HCT116 (cell line): ENCODE measurements at regions not wholly inside any gene's neighbourhood (a gene's known extent, or its start where the extent isn't known, plus 50 kb on each side); places are given as distances from the start of the nearest gene placed in this dataset.

Experiments used
- ATAC-seq: fragments of 200-7000 bp; cut with Tn5 transposase; 2 replicates; pipeline ENCODE4 v1.9.1; 2020; ENCODE audit warnings: mild to moderate bottlenecking, moderate library complexity
- BruUV-seq: library from RNA; stranded (reverse); fragments of 400-500 nt; replicated peaks from 2 replicates; lab custom pipeline; 2021; lab: Mats Ljungman, UMichigan
- CTCF ChIA-PET: fragments of 300-600 bp; sonication (Branson Sonifier 250); formaldehyde crosslinking; loops from one replicate; lab custom pipeline; 2021; ENCODE audit warnings: antibody characterized with exemption; lab: Charles Lee
- POLR2A ChIA-PET: fragments of 300-600, 350-600 bp; sonication (Branson Sonifier 250); formaldehyde crosslinking; loops from one replicate; lab custom pipeline; 2021; ENCODE audit warnings: antibody characterized with exemption; lab: Charles Lee
- RAD21 ChIA-PET, 2 experiments: fragments of 300-600 bp; sonication (Branson Sonifier 250); formaldehyde crosslinking; loops; one replicate each; lab custom pipeline; 2023; ENCODE audit warnings: low total read pairs in 2 of 2; ENCODE audit not compliant: uncharacterized antibody in 2 of 2, unreplicated experiment in 2 of 2, low non-redundant PET in 1 of 2; lab: Charles Lee
- DNase-seq: peaks from one replicate; pipeline ENCODE4 v3.0.0-alpha.2; 2010; ENCODE audit warnings: low read depth, low spot score
- H2AFZ ChIP-seq: fragments of 200-600 bp; shearing (Covaris generic), sonication (generic); 2 replicates; pipeline ENCODE4 v1.6.1; 2017; ENCODE audit warnings: low read depth, mixed run types, mixed read lengths, antibody characterized with exemption, low read length; ENCODE audit not compliant: poor library complexity, severe bottlenecking
- H3K27ac ChIP-seq: 2 replicates; pipeline ENCODE4 v1.5.1; 2012; ENCODE audit warnings: low read depth, low read length
- H3K27me3 ChIP-seq: fragments of 200-600 bp; sonication (generic); 2 replicates; pipeline ENCODE4 v1.6.1; 2016; ENCODE audit warnings: mixed run types, low read length, mixed read lengths; ENCODE audit not compliant: insufficient read depth
- H3K36me3 ChIP-seq, 2 experiments: fragments of 200-500 bp in 1 of 2; fragments of 200-600 bp in 1 of 2; sonication (Bioruptor generic) in 1 of 2; sonication (generic) in 1 of 2; 2 replicates each; pipeline versions ENCODE4 v1.5.1 to v1.6.1; 2014 to 2016; ENCODE audit warnings: low read length in 2 of 2, inconsistent platforms in 1 of 2, mixed read lengths in 1 of 2, mixed run types in 1 of 2; ENCODE audit not compliant: insufficient read depth in 2 of 2, control insufficient read depth in 1 of 2
- H3K4me1 ChIP-seq, 2 experiments: fragments of 200-600 bp in 1 of 2; sonication (generic) in 1 of 2; 2 replicates each; pipeline versions ENCODE4 v1.5.1 to v1.6.1; 2012 to 2017; ENCODE audit warnings: low read length in 2 of 2, inconsistent platforms in 1 of 2, mild to moderate bottlenecking in 1 of 2, mixed read lengths in 1 of 2, mixed run types in 1 of 2, moderate library complexity in 1 of 2; ENCODE audit not compliant: insufficient read depth in 2 of 2, control insufficient read depth in 1 of 2
- H3K4me2 ChIP-seq: fragments of 200-600 bp; sonication (generic); 2 replicates; pipeline ENCODE4 v1.6.1; 2017; ENCODE audit warnings: mixed run types, low read length, mixed read lengths
- H3K4me3 ChIP-seq, 2 experiments: fragments of 200-600 bp in 1 of 2; sonication (generic) in 1 of 2; replicated peaks in 1 of 2; 2 replicates each; pipeline ENCODE4 v1.5.1; 2011 to 2016; ENCODE audit warnings: low read length in 2 of 2, control low read depth in 1 of 2, low read depth in 1 of 2, mild to moderate bottlenecking in 1 of 2, mixed read lengths in 1 of 2, mixed run types in 1 of 2
- H3K79me2 ChIP-seq: fragments of 200-600 bp; sonication (generic); 2 replicates; pipeline ENCODE4 v1.6.1; 2017; ENCODE audit warnings: mild to moderate bottlenecking, mixed run types, low read length, moderate library complexity, mixed read lengths; ENCODE audit not compliant: insufficient read depth
- H3K9ac ChIP-seq: fragments of 200-600 bp; sonication (generic); 2 replicates; pipeline ENCODE4 v1.6.1; 2016; ENCODE audit warnings: low read length, mixed read lengths
- H3K9me2 ChIP-seq: fragments of 200-600 bp; sonication (generic), shearing (Covaris generic); 2 replicates; pipeline ENCODE4 v1.6.1; 2017; ENCODE audit warnings: mixed run types, mild to moderate bottlenecking, moderate library complexity; ENCODE audit not compliant: insufficient read depth
- H3K9me3 ChIP-seq, 2 experiments: fragments of 200-500 bp in 1 of 2; fragments of 200-600 bp in 1 of 2; sonication (Bioruptor generic) in 1 of 2; sonication (generic) in 1 of 2; 2 replicates each; pipeline ENCODE4 v1.6.1; 2014 to 2017; ENCODE audit warnings: low read length in 2 of 2, mixed read lengths in 2 of 2, inconsistent platforms in 1 of 2, low read depth in 1 of 2, mild to moderate bottlenecking in 1 of 2, mixed run types in 1 of 2, moderate library complexity in 1 of 2; ENCODE audit not compliant: control insufficient read depth in 1 of 2, insufficient read depth in 1 of 2
- H4K20me1 ChIP-seq: fragments of 200-600 bp; sonication (generic), shearing (Covaris generic); 2 replicates; pipeline ENCODE4 v1.6.1; 2017; ENCODE audit warnings: mixed run types, mild to moderate bottlenecking, moderate library complexity; ENCODE audit not compliant: insufficient read depth
- CBX3 ChIP-seq: IDR thresholded peaks from 2 replicates; pipeline ENCODE4 v1.6.1; 2012; ENCODE audit warnings: low read depth
- CEBPB ChIP-seq: IDR thresholded peaks from 2 replicates; pipeline ENCODE4 v1.6.1; 2012; ENCODE audit warnings: low read depth
- EGR1 ChIP-seq: IDR thresholded peaks from 2 replicates; pipeline ENCODE4 v1.6.1; 2012; ENCODE audit warnings: low read depth
- ELF1 ChIP-seq: IDR thresholded peaks from 2 replicates; pipeline ENCODE4 v1.6.1; 2012; ENCODE audit warnings: low read depth, borderline replicate concordance
- EZH2phosphoT487 ChIP-seq: fragments of 200-600 bp; IDR thresholded peaks from 2 replicates; pipeline ENCODE4 v1.6.1; 2018; ENCODE audit warnings: antibody characterized with exemption, borderline replicate concordance
- FOSL1 ChIP-seq: IDR thresholded peaks from 2 replicates; pipeline ENCODE4 v1.6.1; 2012; ENCODE audit warnings: low read depth
- JUND ChIP-seq: IDR thresholded peaks from 2 replicates; pipeline ENCODE4 v1.6.1; 2012
- POLR2A ChIP-seq: IDR thresholded peaks from 2 replicates; pipeline ENCODE4 v1.7.0; 2011; ENCODE audit warnings: borderline replicate concordance; ENCODE audit not compliant: insufficient read depth, insufficient read length; ENCODE audit errors: extremely low read depth
- POLR2AphosphoS5 ChIP-seq: IDR thresholded peaks from 2 replicates; pipeline ENCODE4 v1.6.1; 2011; ENCODE audit warnings: mild to moderate bottlenecking, low read depth, low read length, moderate library complexity
- RAD21 ChIP-seq: IDR thresholded peaks from 2 replicates; pipeline ENCODE4 v1.6.1; 2012; ENCODE audit warnings: low read depth, mild to moderate bottlenecking
- SRF ChIP-seq: IDR thresholded peaks from 2 replicates; pipeline ENCODE4 v1.6.1; 2012; ENCODE audit warnings: low read depth
- TCF7L2 ChIP-seq: IDR thresholded peaks from 2 replicates; pipeline ENCODE4 v1.7.0; 2011; ENCODE audit warnings: borderline replicate concordance, inconsistent platforms; ENCODE audit not compliant: insufficient read depth, insufficient read length; ENCODE audit errors: extremely low read depth
- YY1 ChIP-seq: IDR thresholded peaks from 2 replicates; pipeline ENCODE4 v1.6.1; 2011; ENCODE audit warnings: low read length, low read depth, moderate library complexity, mild to moderate bottlenecking; ENCODE audit not compliant: insufficient replicate concordance; ENCODE audit errors: extremely low read depth
- ZFX ChIP-seq: fragments of 450-650 bp; IDR thresholded peaks from 2 replicates; pipeline ENCODE4 v1.6.1; 2017
- intact Hi-C: fragments of 100-400 bp; cut with micrococcal nuclease; formaldehyde crosslinking; loops from 2 replicates; pipeline ENCODE4 v1.10.0; 2022
- TF ChIP-seq, protein P1 (sequence below), 3 experiments: fragments of 200-600 bp in 1 of 3; sonication (generic) in 1 of 3; IDR thresholded peaks in 2 of 3; conservative IDR thresholded peaks in 1 of 3; 2 replicates each; pipeline ENCODE4 v1.5.1; 2012 to 2017; ENCODE audit warnings: low read depth in 2 of 3, low read length in 2 of 3, antibody characterized with exemption in 1 of 3, borderline replicate concordance in 1 of 3, control low read depth in 1 of 3, mild to moderate bottlenecking in 1 of 3, mixed read lengths in 1 of 3, mixed run types in 1 of 3, moderate library complexity in 1 of 3; ENCODE audit not compliant: insufficient read depth in 1 of 3
- TF ChIP-seq, protein P2 (sequence below): IDR thresholded peaks from 2 replicates; pipeline ENCODE4 v1.6.1; 2011; ENCODE audit warnings: mild to moderate bottlenecking, low read length, moderate library complexity; ENCODE audit not compliant: insufficient replicate concordance; ENCODE audit errors: extremely low read depth
- TF ChIP-seq, protein P3 (sequence below): IDR thresholded peaks from 2 replicates; pipeline ENCODE4 v1.6.1; 2012
- TF ChIP-seq, protein P4 (sequence below): IDR thresholded peaks from 2 replicates; pipeline ENCODE4 v1.6.1; 2012
- TF ChIP-seq, protein P5 (sequence below): IDR thresholded peaks from 2 replicates; pipeline ENCODE4 v1.6.1; 2012; ENCODE audit warnings: low read depth

DNA sequence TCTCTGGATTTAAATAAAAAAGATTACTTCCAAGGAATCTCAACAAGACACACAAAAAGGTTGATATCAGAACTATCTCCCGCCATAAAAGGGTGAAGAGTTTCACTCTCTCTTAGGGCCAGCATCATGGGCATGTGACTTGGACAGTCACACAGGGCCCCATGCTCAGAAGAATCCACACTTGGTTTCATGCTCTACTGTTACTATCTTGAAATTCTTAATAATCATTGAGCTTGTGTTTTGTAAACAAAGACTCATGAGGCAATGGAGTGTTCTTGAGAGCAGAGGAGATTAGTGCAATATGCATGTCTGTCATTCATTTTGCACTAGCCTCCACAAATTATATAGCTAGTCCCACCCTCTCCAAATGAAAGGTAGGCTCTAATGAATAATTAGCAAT lies 58.4 kb downstream of the HMHB1 start:
- ChIA-PET POLR2A (no interaction called here), RAD21 (no interaction called here), CTCF (no interaction called here)
- DNase-seq (no peak), ATAC-seq (no peak)
- Histone ChIP-seq H3K9me3 (no peaks in the 10 kb centered on the region), H2AFZ (no peak overlapping the region), H3K4me3 (no peak overlapping the region), H3K27me3 (no peaks in the 10 kb centered on the region), H3K9me2 (no peaks in the 10 kb centered on the region), H3K79me2 (no peaks in the 10 kb centered on the region), H3K4me1 (no peaks in the 10 kb centered on the region), H3K36me3 (no peaks in the 10 kb centered on the region), H3K27ac (no peak overlapping the region), H4K20me1 (no peaks in the 10 kb centered on the region), H3K4me2 (no peak overlapping the region), H3K9ac (no peak overlapping the region)
- intact Hi-C loops: no loop called here
- no peak for TF ChIP-seq TCF7L2
- TF ChIP-seq, protein P1, sequence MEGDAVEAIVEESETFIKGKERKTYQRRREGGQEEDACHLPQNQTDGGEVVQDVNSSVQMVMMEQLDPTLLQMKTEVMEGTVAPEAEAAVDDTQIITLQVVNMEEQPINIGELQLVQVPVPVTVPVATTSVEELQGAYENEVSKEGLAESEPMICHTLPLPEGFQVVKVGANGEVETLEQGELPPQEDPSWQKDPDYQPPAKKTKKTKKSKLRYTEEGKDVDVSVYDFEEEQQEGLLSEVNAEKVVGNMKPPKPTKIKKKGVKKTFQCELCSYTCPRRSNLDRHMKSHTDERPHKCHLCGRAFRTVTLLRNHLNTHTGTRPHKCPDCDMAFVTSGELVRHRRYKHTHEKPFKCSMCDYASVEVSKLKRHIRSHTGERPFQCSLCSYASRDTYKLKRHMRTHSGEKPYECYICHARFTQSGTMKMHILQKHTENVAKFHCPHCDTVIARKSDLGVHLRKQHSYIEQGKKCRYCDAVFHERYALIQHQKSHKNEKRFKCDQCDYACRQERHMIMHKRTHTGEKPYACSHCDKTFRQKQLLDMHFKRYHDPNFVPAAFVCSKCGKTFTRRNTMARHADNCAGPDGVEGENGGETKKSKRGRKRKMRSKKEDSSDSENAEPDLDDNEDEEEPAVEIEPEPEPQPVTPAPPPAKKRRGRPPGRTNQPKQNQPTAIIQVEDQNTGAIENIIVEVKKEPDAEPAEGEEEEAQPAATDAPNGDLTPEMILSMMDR (IDR thresholded peaks at IDR 0.05 in 2 of 3, conservative IDR thresholded peaks at IDR 0.05 in 1 of 3; ENCODE audit: borderline replicate concordance in 1 of 3, insufficient read depth in 1 of 3, low read depth in 2 of 3, low read length in 2 of 3): no peak
- no peak for TF ChIP-seq EGR1
- TF ChIP-seq POLR2AphosphoS5: no peak
- no peak for TF ChIP-seq CBX3
- TF ChIP-seq EZH2phosphoT487: no peak
- no peak for TF ChIP-seq ELF1
- no peak for TF ChIP-seq CEBPB
- TF ChIP-seq JUND: no peak
- TF ChIP-seq POLR2A: no peak
- TF ChIP-seq, protein P2, sequence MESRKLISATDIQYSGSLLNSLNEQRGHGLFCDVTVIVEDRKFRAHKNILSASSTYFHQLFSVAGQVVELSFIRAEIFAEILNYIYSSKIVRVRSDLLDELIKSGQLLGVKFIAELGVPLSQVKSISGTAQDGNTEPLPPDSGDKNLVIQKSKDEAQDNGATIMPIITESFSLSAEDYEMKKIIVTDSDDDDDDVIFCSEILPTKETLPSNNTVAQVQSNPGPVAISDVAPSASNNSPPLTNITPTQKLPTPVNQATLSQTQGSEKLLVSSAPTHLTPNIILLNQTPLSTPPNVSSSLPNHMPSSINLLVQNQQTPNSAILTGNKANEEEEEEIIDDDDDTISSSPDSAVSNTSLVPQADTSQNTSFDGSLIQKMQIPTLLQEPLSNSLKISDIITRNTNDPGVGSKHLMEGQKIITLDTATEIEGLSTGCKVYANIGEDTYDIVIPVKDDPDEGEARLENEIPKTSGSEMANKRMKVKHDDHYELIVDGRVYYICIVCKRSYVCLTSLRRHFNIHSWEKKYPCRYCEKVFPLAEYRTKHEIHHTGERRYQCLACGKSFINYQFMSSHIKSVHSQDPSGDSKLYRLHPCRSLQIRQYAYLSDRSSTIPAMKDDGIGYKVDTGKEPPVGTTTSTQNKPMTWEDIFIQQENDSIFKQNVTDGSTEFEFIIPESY: no peak
- no peak for TF ChIP-seq FOSL1
- no peak for TF ChIP-seq SRF
- TF ChIP-seq, protein P3, sequence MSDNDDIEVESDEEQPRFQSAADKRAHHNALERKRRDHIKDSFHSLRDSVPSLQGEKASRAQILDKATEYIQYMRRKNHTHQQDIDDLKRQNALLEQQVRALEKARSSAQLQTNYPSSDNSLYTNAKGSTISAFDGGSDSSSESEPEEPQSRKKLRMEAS: no peak
- TF ChIP-seq ZFX: no peak
- no peak for TF ChIP-seq YY1
- no peak for TF ChIP-seq RAD21
- TF ChIP-seq, protein P4, sequence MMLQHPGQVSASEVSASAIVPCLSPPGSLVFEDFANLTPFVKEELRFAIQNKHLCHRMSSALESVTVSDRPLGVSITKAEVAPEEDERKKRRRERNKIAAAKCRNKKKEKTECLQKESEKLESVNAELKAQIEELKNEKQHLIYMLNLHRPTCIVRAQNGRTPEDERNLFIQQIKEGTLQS: no peak
- TF ChIP-seq, protein P5, sequence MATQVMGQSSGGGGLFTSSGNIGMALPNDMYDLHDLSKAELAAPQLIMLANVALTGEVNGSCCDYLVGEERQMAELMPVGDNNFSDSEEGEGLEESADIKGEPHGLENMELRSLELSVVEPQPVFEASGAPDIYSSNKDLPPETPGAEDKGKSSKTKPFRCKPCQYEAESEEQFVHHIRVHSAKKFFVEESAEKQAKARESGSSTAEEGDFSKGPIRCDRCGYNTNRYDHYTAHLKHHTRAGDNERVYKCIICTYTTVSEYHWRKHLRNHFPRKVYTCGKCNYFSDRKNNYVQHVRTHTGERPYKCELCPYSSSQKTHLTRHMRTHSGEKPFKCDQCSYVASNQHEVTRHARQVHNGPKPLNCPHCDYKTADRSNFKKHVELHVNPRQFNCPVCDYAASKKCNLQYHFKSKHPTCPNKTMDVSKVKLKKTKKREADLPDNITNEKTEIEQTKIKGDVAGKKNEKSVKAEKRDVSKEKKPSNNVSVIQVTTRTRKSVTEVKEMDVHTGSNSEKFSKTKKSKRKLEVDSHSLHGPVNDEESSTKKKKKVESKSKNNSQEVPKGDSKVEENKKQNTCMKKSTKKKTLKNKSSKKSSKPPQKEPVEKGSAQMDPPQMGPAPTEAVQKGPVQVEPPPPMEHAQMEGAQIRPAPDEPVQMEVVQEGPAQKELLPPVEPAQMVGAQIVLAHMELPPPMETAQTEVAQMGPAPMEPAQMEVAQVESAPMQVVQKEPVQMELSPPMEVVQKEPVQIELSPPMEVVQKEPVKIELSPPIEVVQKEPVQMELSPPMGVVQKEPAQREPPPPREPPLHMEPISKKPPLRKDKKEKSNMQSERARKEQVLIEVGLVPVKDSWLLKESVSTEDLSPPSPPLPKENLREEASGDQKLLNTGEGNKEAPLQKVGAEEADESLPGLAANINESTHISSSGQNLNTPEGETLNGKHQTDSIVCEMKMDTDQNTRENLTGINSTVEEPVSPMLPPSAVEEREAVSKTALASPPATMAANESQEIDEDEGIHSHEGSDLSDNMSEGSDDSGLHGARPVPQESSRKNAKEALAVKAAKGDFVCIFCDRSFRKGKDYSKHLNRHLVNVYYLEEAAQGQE: no peak
- BruUV-seq: no TSS peak
